Endothelial cell of umbilical vein (primary cell): ENCODE measurements at regions not wholly inside any gene's neighbourhood (a gene's known extent, or its start where the extent isn't known, plus 50 kb on each side); places are given as distances from the start of the nearest gene placed in this dataset.

Experiments used
- BruUV-seq: library from RNA; stranded (reverse); fragments of 400-500 nt; replicated peaks from 2 replicates; lab custom pipeline; 2021; lab: Mats Ljungman, UMichigan
- CTCF ChIA-PET: fragments of 300-600, 350-600 bp; sonication (Branson Sonifier 250); formaldehyde crosslinking; loops from one replicate; lab custom pipeline; 2021; ENCODE audit warnings: antibody characterized with exemption, inconsistent platforms; lab: Charles Lee
- POLR2A ChIA-PET: fragments of 300-600, 350-600 bp; sonication (Branson Sonifier 250); formaldehyde crosslinking; loops from one replicate; lab custom pipeline; 2021; ENCODE audit warnings: antibody characterized with exemption, inconsistent platforms; lab: Charles Lee
- DNase-seq: peaks from one replicate; pipeline ENCODE4 v3.0.0-alpha.2; 2011; ENCODE audit warnings: low read depth, low spot score
- FAIRE-seq: peaks from 2 replicates; lab custom pipeline; 2011; peaks lifted over from hg19 to GRCh38; lab: Jason Lieb, UNC
- H2AFZ ChIP-seq: 2 replicates; pipeline ENCODE4 v1.6.0; 2012; ENCODE audit warnings: low read depth, low read length, control low read depth, inconsistent platforms
- H3K27ac ChIP-seq: 2 replicates; pipeline ENCODE4 v1.5.1; 2011; ENCODE audit warnings: low read depth, mild to moderate bottlenecking, control low read depth, low read length, moderate library complexity; ENCODE audit not compliant: insufficient read depth
- H3K27me3 ChIP-seq, 2 experiments: 2 replicates each; pipeline versions ENCODE4 v1.6.0 to v1.6.1; 2011; ENCODE audit warnings: low read length in 2 of 2, mixed read lengths in 1 of 2; ENCODE audit not compliant: control insufficient read depth in 2 of 2, insufficient read depth in 2 of 2
- H3K36me3 ChIP-seq, 2 experiments: 2 replicates in 1 of 2; 3 replicates in 1 of 2; pipeline ENCODE4 v1.5.1; 2011; ENCODE audit warnings: low read length in 2 of 2, mild to moderate bottlenecking in 1 of 2, moderate library complexity in 1 of 2; ENCODE audit not compliant: control insufficient read depth in 2 of 2, insufficient read depth in 2 of 2; ENCODE audit errors: extremely low read depth in 1 of 2
- H3K4me1 ChIP-seq: 3 replicates; pipeline ENCODE4 v1.5.1; 2011; ENCODE audit warnings: mild to moderate bottlenecking, low read length; ENCODE audit not compliant: control insufficient read depth, insufficient read depth; ENCODE audit errors: extremely low read depth
- H3K4me2 ChIP-seq: 2 replicates; pipeline ENCODE4 v1.6.1; 2011; ENCODE audit warnings: low read length, control low read depth, mixed read lengths; ENCODE audit not compliant: insufficient read depth
- H3K4me3 ChIP-seq, 3 experiments: fragments of 200-600 bp in 1 of 3; sonication (generic), shearing (Covaris generic) in 1 of 3; replicated peaks in 1 of 3; 2 replicates each; pipeline ENCODE4 v1.5.1; 2011 to 2016; ENCODE audit warnings: control low read depth in 3 of 3, low read length in 3 of 3, mild to moderate bottlenecking in 2 of 3, inconsistent platforms in 1 of 3, low read depth in 1 of 3, moderate library complexity in 1 of 3; ENCODE audit not compliant: insufficient read depth in 1 of 3
- H3K79me2 ChIP-seq: 2 replicates; pipeline ENCODE4 v1.6.0; 2012; ENCODE audit warnings: low read length, inconsistent platforms; ENCODE audit not compliant: control insufficient read depth, insufficient read depth
- H3K9ac ChIP-seq: replicated peaks from 2 replicates; pipeline ENCODE3; 2011; ENCODE audit warnings: low read length, control low read depth; ENCODE audit not compliant: insufficient read depth; ENCODE audit errors: extremely low read depth
- H3K9me1 ChIP-seq: replicated peaks from 3 replicates; pipeline ENCODE4 v1.6.0; 2011; ENCODE audit warnings: mild to moderate bottlenecking, low read length; ENCODE audit not compliant: control insufficient read depth, insufficient read depth; ENCODE audit errors: extremely low read depth
- H3K9me3 ChIP-seq: replicated peaks from 2 replicates; pipeline ENCODE4 v1.5.1; 2012; ENCODE audit warnings: low read length, inconsistent platforms; ENCODE audit not compliant: control insufficient read depth, insufficient read depth
- H4K20me1 ChIP-seq: replicated peaks from 2 replicates; pipeline ENCODE3; 2011; ENCODE audit warnings: mild to moderate bottlenecking, low read length; ENCODE audit not compliant: control insufficient read depth, insufficient read depth; ENCODE audit errors: extremely low read depth
- EZH2 ChIP-seq: IDR thresholded peaks from 2 replicates; pipeline ENCODE4 v1.6.1; 2012; ENCODE audit warnings: borderline replicate concordance, low read depth, mild to moderate bottlenecking, moderate library complexity, low read length, inconsistent platforms; ENCODE audit not compliant: severe bottlenecking
- FOS ChIP-seq: IDR thresholded peaks from 2 replicates; pipeline ENCODE4 v1.6.1; 2011; ENCODE audit warnings: mild to moderate bottlenecking, low read length, moderate library complexity, borderline replicate concordance; ENCODE audit not compliant: insufficient read depth
- GATA2 ChIP-seq: IDR thresholded peaks from 2 replicates; pipeline ENCODE4 v1.7.0; 2011; ENCODE audit warnings: low read depth, mild to moderate bottlenecking, moderate library complexity, mixed read lengths, low read length; ENCODE audit not compliant: insufficient read length, insufficient read depth
- JUN ChIP-seq: IDR thresholded peaks from 2 replicates; pipeline ENCODE4 v1.6.1; 2011; ENCODE audit warnings: borderline replicate concordance, low read depth; ENCODE audit not compliant: insufficient read length, insufficient read depth
- MYC ChIP-seq: IDR thresholded peaks from one replicate; pipeline ENCODE4 v1.6.1; 2011; ENCODE audit warnings: mild to moderate bottlenecking, low read depth, low read length
- POLR2A ChIP-seq: IDR thresholded peaks from 2 replicates; pipeline ENCODE4 v1.6.1; 2012; ENCODE audit warnings: low read depth, mild to moderate bottlenecking, control low read depth, low read length
- POLR2AphosphoS5 ChIP-seq: IDR thresholded peaks from 2 replicates; pipeline ENCODE4 v1.6.1; 2012; ENCODE audit warnings: low read depth, mild to moderate bottlenecking, control low read depth, low read length, moderate library complexity; ENCODE audit not compliant: insufficient read depth
- dilution Hi-C: fragments of 300-500 bp; cut with MboI; formaldehyde crosslinking; loops from one replicate; pipeline ENCODE4 v1.15.0; 2019; ENCODE audit warnings: low sequenced_read_pairs; ENCODE audit not compliant: extremely low pct_ligation_motif_present
- intact Hi-C: fragments of 100-400 bp; cut with micrococcal nuclease; formaldehyde crosslinking; loops from one replicate; pipeline ENCODE4 v1.10.0; 2022
- TF ChIP-seq, protein P1 (sequence below): IDR thresholded peaks from 2 replicates; pipeline ENCODE4 v1.6.1; 2011; ENCODE audit not compliant: insufficient read depth, insufficient read length
- TF ChIP-seq, protein P2 (sequence below), 2 donors: IDR thresholded peaks; 1 replicate in 1 of 2; 2 replicates in 1 of 2; pipeline ENCODE4 v1.5.1; 2011; ENCODE audit warnings: low read length in 2 of 2, mild to moderate bottlenecking in 2 of 2, moderate library complexity in 2 of 2, control low read depth in 1 of 2, inconsistent platforms in 1 of 2, low read depth in 1 of 2; ENCODE audit not compliant: insufficient read depth in 1 of 2; ENCODE audit errors: extremely low read depth in 1 of 2

DNA sequence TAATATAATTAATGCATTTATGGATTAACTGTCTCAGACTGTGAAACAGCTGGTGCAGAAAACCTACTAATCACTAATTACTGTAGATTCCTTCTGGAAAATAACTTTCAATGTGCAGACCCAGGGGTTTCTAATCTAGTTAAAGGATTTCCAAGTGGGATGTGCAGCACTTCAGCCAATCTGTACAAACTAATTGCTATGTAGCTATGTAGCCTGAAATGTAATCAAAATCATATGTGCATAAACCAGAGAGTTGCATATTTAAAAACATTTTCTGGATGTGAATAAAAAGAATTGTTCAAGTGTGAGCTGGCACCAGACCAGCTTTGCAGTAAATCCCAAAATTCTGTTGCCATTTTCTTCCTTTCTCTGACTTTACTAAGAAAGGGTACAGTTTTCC lies 127.5 kb upstream of the CD96 start:
- no peaks in the 10 kb centered on the region for H3K9me3 ChIP-seq
- H3K4me1 ChIP-seq, result no peaks in the 10 kb centered on the region
- H3K27ac ChIP-seq, result no peak overlapping the region
- H3K4me3 ChIP-seq, result no peak overlapping the region
- no peaks in the 10 kb centered on the region for H4K20me1 ChIP-seq
- dilution Hi-C loops (no loop called here), intact Hi-C loops (no loop called here)
- no peaks in the 10 kb centered on the region for H3K79me2 ChIP-seq
- H3K9me1 ChIP-seq, result no peaks in the 10 kb centered on the region
- no peaks in the 10 kb centered on the region for H3K27me3 ChIP-seq
- H3K36me3 ChIP-seq, result no peaks in the 10 kb centered on the region
- FAIRE-seq, result no peak
- CTCF ChIA-PET, result no interaction called here
- TF ChIP-seq EZH2 (no peak), GATA2 (no peak), POLR2A (no peak)
- TF ChIP-seq, protein P1, sequence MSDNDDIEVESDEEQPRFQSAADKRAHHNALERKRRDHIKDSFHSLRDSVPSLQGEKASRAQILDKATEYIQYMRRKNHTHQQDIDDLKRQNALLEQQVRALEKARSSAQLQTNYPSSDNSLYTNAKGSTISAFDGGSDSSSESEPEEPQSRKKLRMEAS, result no peak
- DNase-seq, result no peak
- no peak overlapping the region for H3K4me2 ChIP-seq
- no peak overlapping the region for H3K9ac ChIP-seq
- BruUV-seq, result no TSS peak
- POLR2A ChIA-PET, result no interaction called here
- no peak overlapping the region for H2AFZ ChIP-seq

GRCh38 chr3:111415018-111415417 lies 127.0 kb upstream of the CD96 start:
- Histone ChIP-seq H2AFZ (no peak overlapping the region), H3K9me3 (no peaks in the 10 kb centered on the region), H3K4me3 (no peak overlapping the region), H3K36me3 (no peaks in the 10 kb centered on the region), H3K27me3 (no peaks in the 10 kb centered on the region), H3K4me1 (no peaks in the 10 kb centered on the region), H3K79me2 (no peaks in the 10 kb centered on the region), H3K9ac (no peak overlapping the region), H3K4me2 (no peak overlapping the region), H3K27ac (no peak overlapping the region), H3K9me1 (no peaks in the 10 kb centered on the region), H4K20me1 (no peaks in the 10 kb centered on the region)
- intact Hi-C loops, result no loop called here
- ChIA-PET CTCF (no interaction called here), POLR2A (no interaction called here)
- TF ChIP-seq GATA2 (no peak), JUN (no peak), MYC (no peak), POLR2A (no peak), EZH2 (no peak), POLR2AphosphoS5 (no peak), FOS (no peak)
- TF ChIP-seq, protein P2, sequence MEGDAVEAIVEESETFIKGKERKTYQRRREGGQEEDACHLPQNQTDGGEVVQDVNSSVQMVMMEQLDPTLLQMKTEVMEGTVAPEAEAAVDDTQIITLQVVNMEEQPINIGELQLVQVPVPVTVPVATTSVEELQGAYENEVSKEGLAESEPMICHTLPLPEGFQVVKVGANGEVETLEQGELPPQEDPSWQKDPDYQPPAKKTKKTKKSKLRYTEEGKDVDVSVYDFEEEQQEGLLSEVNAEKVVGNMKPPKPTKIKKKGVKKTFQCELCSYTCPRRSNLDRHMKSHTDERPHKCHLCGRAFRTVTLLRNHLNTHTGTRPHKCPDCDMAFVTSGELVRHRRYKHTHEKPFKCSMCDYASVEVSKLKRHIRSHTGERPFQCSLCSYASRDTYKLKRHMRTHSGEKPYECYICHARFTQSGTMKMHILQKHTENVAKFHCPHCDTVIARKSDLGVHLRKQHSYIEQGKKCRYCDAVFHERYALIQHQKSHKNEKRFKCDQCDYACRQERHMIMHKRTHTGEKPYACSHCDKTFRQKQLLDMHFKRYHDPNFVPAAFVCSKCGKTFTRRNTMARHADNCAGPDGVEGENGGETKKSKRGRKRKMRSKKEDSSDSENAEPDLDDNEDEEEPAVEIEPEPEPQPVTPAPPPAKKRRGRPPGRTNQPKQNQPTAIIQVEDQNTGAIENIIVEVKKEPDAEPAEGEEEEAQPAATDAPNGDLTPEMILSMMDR (IDR thresholded peaks at IDR 0.05; ENCODE audit: extremely low read depth in 1 of 2, insufficient read depth in 1 of 2, low read depth in 1 of 2, low read length in 2 of 2), result no peak
- TF ChIP-seq, protein P1, result no peak
- no peak for FAIRE-seq
- DNase-seq, result no peak
- dilution Hi-C loops, result no loop called here
- no TSS peak for BruUV-seq
